GM12878 (cell line): ENCODE measurements at regions not wholly inside any gene's neighbourhood (a gene's known extent, or its start where the extent isn't known, plus 50 kb on each side); places are given as distances from the start of the nearest gene placed in this dataset.

ENCODE experiments used
- ATAC-seq: fragments of 200-7000 bp; cut with Tn5 transposase; 3 replicates; pipeline ENCODE4 v1.9.1; 2020; ENCODE audit warnings: mild to moderate bottlenecking, moderate library complexity
- BruUV-seq: library from RNA; stranded (reverse); fragments of 400-500 nt; replicated peaks from 2 replicates; lab custom pipeline; 2021; lab: Mats Ljungman, UMichigan
- CTCF ChIA-PET: fragments of 300-600 bp; sonication (Branson Sonifier 250); formaldehyde crosslinking; extraction: SDS; loops from one replicate; lab custom pipeline; 2021; ENCODE audit warnings: inconsistent platforms; lab: Yijun Ruan, JAX
- POLR2A ChIA-PET: fragments of 350-600 bp; formaldehyde crosslinking; extraction: SDS; loops from one replicate; lab custom pipeline; 2021; ENCODE audit warnings: inconsistent platforms; lab: Charles Lee
- RAD21 ChIA-PET: fragments of 300-600 bp; sonication (Branson Sonifier 250); formaldehyde crosslinking; loops from one replicate; lab custom pipeline; 2023; ENCODE audit warnings: antibody characterized with exemption; ENCODE audit not compliant: unreplicated experiment; lab: Charles Lee
- SMC1A ChIA-PET: fragments of 300-600 bp; sonication (Branson Sonifier 250); formaldehyde crosslinking; loops from one replicate; lab custom pipeline; 2023; ENCODE audit not compliant: unreplicated experiment, uncharacterized antibody; lab: Charles Lee
- DNase-seq: peaks from one replicate; pipeline ENCODE4 v3.0.0-alpha.2; 2011; ENCODE audit warnings: low read depth, low spot score
- FAIRE-seq: peaks from 3 replicates; lab custom pipeline; 2011; peaks lifted over from hg19 to GRCh38; lab: Jason Lieb, UNC
- H2AFZ ChIP-seq: 2 replicates; pipeline ENCODE4 v1.6.0; 2011; ENCODE audit warnings: low read depth, low read length, control low read depth; ENCODE audit not compliant: control insufficient read depth
- H3K27ac ChIP-seq: 2 replicates; pipeline ENCODE4 v1.5.1; 2011; ENCODE audit warnings: control low read depth; ENCODE audit not compliant: control insufficient read depth, insufficient read depth
- H3K27me3 ChIP-seq, 2 experiments: replicated peaks in 1 of 2; 2 replicates each; pipeline versions ENCODE4 v1.6.0 to v1.6.1; 2011; ENCODE audit warnings: low read length in 1 of 2; ENCODE audit not compliant: control insufficient read depth in 2 of 2, insufficient read depth in 2 of 2
- H3K36me3 ChIP-seq, 2 experiments: 2 replicates each; pipeline ENCODE4 v1.5.1; 2011; ENCODE audit warnings: low read length in 1 of 2; ENCODE audit not compliant: control insufficient read depth in 2 of 2, insufficient read depth in 2 of 2
- H3K4me1 ChIP-seq: 2 replicates; pipeline ENCODE4 v1.6.1; 2011; ENCODE audit warnings: mild to moderate bottlenecking, low read length, moderate library complexity, mixed read lengths; ENCODE audit not compliant: control insufficient read depth, insufficient read depth
- H3K4me2 ChIP-seq: 2 replicates; pipeline ENCODE4 v1.6.0; 2011; ENCODE audit warnings: control low read depth; ENCODE audit not compliant: control insufficient read depth, insufficient read depth
- H3K4me3 ChIP-seq: fragments of 200-600 bp; sonication (generic); 2 replicates; pipeline ENCODE4 v1.5.1; 2016
- H3K79me2 ChIP-seq: 2 replicates; pipeline ENCODE4 v1.6.0; 2011; ENCODE audit warnings: low read length; ENCODE audit not compliant: control insufficient read depth, insufficient read depth
- H3K9ac ChIP-seq: 2 replicates; pipeline ENCODE4 v1.8.0; 2011; ENCODE audit warnings: low read length, control low read depth, mixed read lengths; ENCODE audit not compliant: control insufficient read depth, insufficient read depth
- H3K9me3 ChIP-seq: replicated peaks from 3 replicates; pipeline ENCODE4 v1.5.1; 2011; ENCODE audit warnings: mild to moderate bottlenecking, low read length; ENCODE audit not compliant: control insufficient read depth, insufficient read depth
- H4K20me1 ChIP-seq: 2 replicates; pipeline ENCODE4 v1.6.0; 2011; ENCODE audit not compliant: control insufficient read depth, insufficient read depth
- CTCF ChIP-seq, 3 experiments: IDR thresholded peaks in 2 of 3; conservative IDR thresholded peaks in 1 of 3; 2 replicates each; pipeline ENCODE4 v1.5.1; 2011; ENCODE audit warnings: low read depth in 3 of 3, low read length in 3 of 3, mild to moderate bottlenecking in 3 of 3, control low read depth in 2 of 3, moderate library complexity in 2 of 3, inconsistent platforms in 1 of 3, mixed read lengths in 1 of 3; ENCODE audit not compliant: control insufficient read depth in 2 of 3, insufficient read depth in 1 of 3; ENCODE audit errors: extremely low read depth in 1 of 3
- NFYA ChIP-seq: IDR thresholded peaks from 2 replicates; pipeline ENCODE4 v1.6.1; 2011; ENCODE audit warnings: low read depth, mild to moderate bottlenecking, low read length, improper control_type of control experiment, borderline replicate concordance
- PAX8 ChIP-seq: fragments of 450-650 bp; IDR thresholded peaks from 2 replicates; pipeline ENCODE4 v1.6.1; 2017; ENCODE audit warnings: mild to moderate bottlenecking, moderate library complexity
- RAD21 ChIP-seq: IDR thresholded peaks from 2 replicates; pipeline ENCODE4 v1.6.1; 2011; ENCODE audit warnings: mild to moderate bottlenecking, low read depth, low read length, moderate library complexity; ENCODE audit not compliant: insufficient read depth
- SMC3 ChIP-seq: IDR thresholded peaks from 2 replicates; pipeline ENCODE4 v1.6.1; 2011; ENCODE audit warnings: low read length, improper control_type of control experiment, borderline replicate concordance
- SP1 ChIP-seq: IDR thresholded peaks from one replicate; pipeline ENCODE4 v1.6.1; 2011; ENCODE audit warnings: low read depth, low read length
- WGBS: methylation state at CpG from one replicate; pipeline ENCODE4 v1.1.6; 2016; ENCODE audit warnings: low lambda C conversion rate; ENCODE audit not compliant: insufficient replicate concordance, insufficient coverage; ENCODE audit errors: missing lambda C conversion rate; 5-methylcytosine and 5-hydroxymethylcytosine counted together
- in situ Hi-C: fragments of 300-500 bp; cut with MboI; formaldehyde crosslinking; loops from 9 replicates; pipeline ENCODE4 v1.14.3; 2018; ENCODE audit warnings: mixed read lengths
- intact Hi-C: fragments of 100-400 bp; cut with micrococcal nuclease; formaldehyde crosslinking; loops from one replicate; pipeline ENCODE4 v1.14.2; 2022; ENCODE audit not compliant: unreplicated experiment

GRCh38 chr5:12023614-12024241, 119.5 kb upstream of the CTNND2 start:
- ChIA-PET RAD21 (interaction anchor here (0.7 to 1.0 kb wide), 2 partner anchors 305 to 1455 kb away, joined by 3 read pairs; no protein-coding TSS in a partner anchor), CTCF (interaction anchor here (0.7 to 2.1 kb wide), 12 partner anchors 11 to 1571 kb away, joined by 3 to 6 read pairs (median 4); no protein-coding TSS in a partner anchor), SMC1A (interaction anchor here (0.7 to 0.9 kb wide), 2 partner anchors 153 to 236 kb away, joined by 3 read pairs; no protein-coding TSS in a partner anchor), POLR2A (no interaction called here)
- Histone ChIP-seq H3K4me2 (no peak overlapping the region), H3K36me3 (no peaks in the 10 kb centered on the region), H4K20me1 (no peaks in the 10 kb centered on the region), H3K4me1 (no peaks in the 10 kb centered on the region), H3K4me3 (no peak overlapping the region), H3K79me2 (no peaks in the 10 kb centered on the region), H3K9me3 (no peaks in the 10 kb centered on the region; the same call in 2 of the 3 replicates), H3K9ac (no peak overlapping the region), H3K27me3 (no peaks in the 10 kb centered on the region), H3K27ac (no peak overlapping the region), H2AFZ (no peak overlapping the region)
- DNase-seq (peak; percentile 1), ATAC-seq (peak; percentile 54; the same call in 2 of the 3 replicates), FAIRE-seq (no peak)
- in situ Hi-C loops (loop anchor here (25.0 kb wide), 2 partner anchors 761 to 1561 kb away; no protein-coding TSS in a partner anchor), intact Hi-C loops (loop anchor here (2.0 kb wide), 1 partner anchor 757 kb away; no protein-coding TSS in a partner anchor)
- WGBS: 51% methylated on average over 5 of the region's 5 CpGs
- no TSS peak for BruUV-seq
- TF ChIP-seq SMC3 (peak; percentile 31; the same call in 1 of the 2 replicates), PAX8 (no peak), NFYA (no peak), SP1 (no peak), CTCF (IDR thresholded peaks at IDR 0.05 in 2 of 3, conservative IDR thresholded peaks at IDR 0.05 in 1 of 3; ENCODE audit: control insufficient read depth in 2 of 3, extremely low read depth in 1 of 3, insufficient read depth in 1 of 3, low read depth in 3 of 3, low read length in 3 of 3) (peak; percentile 45 to 48 (median 47); a peak in 5 of 6 replicates), RAD21 (peak; percentile 61)
